K562 (cell line): ENCODE measurements at regions not wholly inside any gene's neighbourhood (a gene's known extent, or its start where the extent isn't known, plus 50 kb on each side); places are given as distances from the start of the nearest gene placed in this dataset.

Experiments
- ATAC-seq: fragments of 200-7000 bp; cut with Tn5 transposase; 3 replicates; pipeline ENCODE4 v1.9.1; 2020; ENCODE audit warnings: moderate library complexity
- BruUV-seq: library from RNA; stranded (reverse); fragments of 400-500 nt; replicated peaks from 2 replicates; lab custom pipeline; 2021; lab: Mats Ljungman, UMichigan
- CTCF ChIA-PET: fragments of 300-600 bp; formaldehyde crosslinking; extraction: SDS; loops from one replicate; lab custom pipeline; 2021; ENCODE audit warnings: low intra/inter-chr PET ratio; lab: Yijun Ruan, JAX
- POLR2A ChIA-PET: fragments of 300-600, 350-650 bp; sonication (Branson Sonifier 250); formaldehyde crosslinking; extraction: SDS; loops from one replicate; lab custom pipeline; 2021; ENCODE audit warnings: antibody characterized with exemption, inconsistent platforms; lab: Yijun Ruan, JAX
- DNase-seq, 4 experiments: peaks; one replicate each; pipeline versions ENCODE4 v3.0.0 to v3.0.0-alpha.2; 2011 to 2018; ENCODE audit warnings: low spot score in 3 of 4, mixed read lengths in 3 of 4; ENCODE audit errors: extremely low read depth in 1 of 4
- FAIRE-seq: peaks from 2 replicates; lab custom pipeline; 2011; peaks lifted over from hg19 to GRCh38; lab: Jason Lieb, UNC
- H2AFZ ChIP-seq: 2 replicates; pipeline ENCODE4 v1.6.0; 2011; ENCODE audit warnings: low read depth, low read length, control low read depth, inconsistent platforms
- H3K27ac ChIP-seq: fragments of 200-600 bp; 3 replicates; pipeline ENCODE4 v1.8.0; 2011; ENCODE audit warnings: low read depth, mild to moderate bottlenecking, control low read depth, inconsistent platforms, low read length, moderate library complexity, mixed read lengths; ENCODE audit errors: extremely low read depth
- H3K27me3 ChIP-seq, 2 experiments: fragments of 300-600 bp in 1 of 2; 2 replicates in 1 of 2; 3 replicates in 1 of 2; pipeline versions ENCODE4 v1.6.0 to v1.8.0; 2011; ENCODE audit warnings: inconsistent platforms in 2 of 2, low read length in 2 of 2, mild to moderate bottlenecking in 1 of 2, mixed read lengths in 1 of 2, moderate library complexity in 1 of 2; ENCODE audit not compliant: control insufficient read depth in 2 of 2, insufficient read depth in 2 of 2
- H3K36me3 ChIP-seq: fragments of 300-600 bp; 3 replicates; pipeline ENCODE4 v1.8.0; 2011; ENCODE audit warnings: mild to moderate bottlenecking, low read length, inconsistent platforms; ENCODE audit not compliant: control insufficient read depth, insufficient read depth
- H3K4me1 ChIP-seq, 2 experiments: fragments of 200-600 bp in 1 of 2; replicated peaks in 1 of 2; 2 replicates in 1 of 2; 3 replicates in 1 of 2; pipeline versions ENCODE4 v1.5.1 to v1.8.0; 2011; ENCODE audit warnings: inconsistent platforms in 2 of 2, low read length in 2 of 2, mild to moderate bottlenecking in 1 of 2, mixed read lengths in 1 of 2, moderate library complexity in 1 of 2; ENCODE audit not compliant: control insufficient read depth in 2 of 2, insufficient read depth in 2 of 2
- H3K4me2 ChIP-seq: 2 replicates; pipeline ENCODE4 v1.6.1; 2011; ENCODE audit warnings: low read length, control low read depth, inconsistent platforms, mixed read lengths; ENCODE audit not compliant: insufficient read depth
- H3K4me3 ChIP-seq: fragments of 200-600 bp; sonication (generic), shearing (Covaris generic); 2 replicates; pipeline ENCODE4 v1.5.1; 2016; ENCODE audit warnings: control low read depth, inconsistent platforms
- H3K79me2 ChIP-seq: fragments of 200-600 bp; 3 replicates; pipeline ENCODE4 v1.8.0; 2011; ENCODE audit warnings: low read length, inconsistent platforms; ENCODE audit not compliant: control insufficient read depth, insufficient read depth
- H3K9ac ChIP-seq, 2 experiments: 2 replicates each; pipeline versions ENCODE4 v1.6.0 to v1.6.1; 2011; ENCODE audit warnings: low read depth in 2 of 2, low read length in 2 of 2, control low read depth in 1 of 2, inconsistent platforms in 1 of 2, mild to moderate bottlenecking in 1 of 2, mixed read lengths in 1 of 2; ENCODE audit not compliant: insufficient read depth in 1 of 2
- H3K9me1 ChIP-seq: one replicate; pipeline ENCODE4 v1.6.0; 2011; ENCODE audit warnings: inconsistent platforms, mild to moderate bottlenecking, low read length, moderate library complexity; ENCODE audit not compliant: control insufficient read depth, insufficient read depth
- H3K9me3 ChIP-seq: replicated peaks from 2 replicates; pipeline ENCODE4 v1.5.1; 2011; ENCODE audit warnings: low read depth, low read length, inconsistent platforms; ENCODE audit not compliant: control insufficient read depth, insufficient read depth
- H4K20me1 ChIP-seq: replicated peaks from 2 replicates; pipeline ENCODE4 v1.6.1; 2011; ENCODE audit warnings: low read length, inconsistent platforms, mixed read lengths; ENCODE audit not compliant: control insufficient read depth, insufficient read depth
- E2F5 ChIP-seq: sonication (generic); formaldehyde crosslinking; IDR thresholded peaks from 2 replicates; pipeline ENCODE4 v1.8.0; 2022; ENCODE audit warnings: mild to moderate bottlenecking, missing genetic modification reagents
- EGR1 ChIP-seq: fragments of 450-650 bp; conservative IDR thresholded peaks from 2 replicates; pipeline ENCODE4 v1.6.1; 2017; ENCODE audit warnings: mild to moderate bottlenecking
- MCM7 ChIP-seq, 2 experiments: fragments of 450-650 bp; IDR thresholded peaks; 2 replicates each; pipeline ENCODE4 v1.6.1; 2016 to 2018
- PCBP1 ChIP-seq: fragments of 200-400 bp; formaldehyde crosslinking; IDR thresholded peaks from 2 replicates; pipeline ENCODE4 v1.6.1; 2018; ENCODE audit warnings: mild to moderate bottlenecking, low read depth, low read length; ENCODE audit not compliant: poor library complexity, severe bottlenecking
- ZNF165 ChIP-seq: fragments of 250-450 bp; sonication (Bioruptor Pico); IDR thresholded peaks from 2 replicates; pipeline ENCODE4 v1.4.0; 2020; ENCODE audit warnings: borderline replicate concordance
- ZNF232 ChIP-seq: sonication (generic); formaldehyde crosslinking; IDR thresholded peaks from 2 replicates; pipeline ENCODE4 v1.8.0; 2022; ENCODE audit warnings: mild to moderate bottlenecking, missing genetic modification reagents
- ZNF263 ChIP-seq: sonication (generic); formaldehyde crosslinking; IDR thresholded peaks from 2 replicates; pipeline ENCODE4 v1.8.0; 2022; ENCODE audit warnings: mild to moderate bottlenecking, missing genetic modification reagents, borderline replicate concordance
- WGBS: fragments of 100-300 bp; shearing (Covaris generic); methylation state at CpG from one replicate; pipeline ENCODE4 v1.1.6; 2016; ENCODE audit warnings: low coverage, mixed read lengths; ENCODE audit not compliant: insufficient coverage; ENCODE audit errors: missing lambda C conversion rate; 5-methylcytosine and 5-hydroxymethylcytosine counted together
- in situ Hi-C: fragments of 300-500 bp; cut with MboI; formaldehyde crosslinking; loops from 4 replicates; pipeline ENCODE4 v1.15.0; 2018; ENCODE audit warnings: inconsistent platforms, mixed read lengths
- intact Hi-C: fragments of 100-400 bp; cut with micrococcal nuclease; formaldehyde crosslinking; loops from 2 replicates; pipeline ENCODE4 v1.14.2; 2022

- Histone ChIP-seq H3K4me2 (no peak overlapping the region), H3K79me2 (no peaks in the 10 kb centered on the region), H3K27ac (no peak overlapping the region), H3K4me3 (no peak overlapping the region), H4K20me1 (peaks cover 2% of the 10 kb centered on the region; the same call in 1 of the 2 replicates)
- 0% methylated on average over 3 of the region's 3 CpGs for WGBS
- intact Hi-C loops = no loop called here
- no peak for ATAC-seq
- no TSS peak for BruUV-seq
- in situ Hi-C loops = no loop called here
- CTCF ChIA-PET = no interaction called here
- FAIRE-seq = no peak
- TF ChIP-seq PCBP1 = no peak
- TF ChIP-seq ZNF263 (CRISPR knock-in tag) = no peak
- TF ChIP-seq E2F5 (CRISPR knock-in tag) = no peak
- TF ChIP-seq, all 486 proteins: peak for 0
- Histone ChIP-seq H3K27me3 (peaks cover 11 to 45% of the 10 kb centered on the region in 2 experiments; a peak in 4 of 5 replicates), H3K9me3 (no peaks in the 10 kb centered on the region), H2AFZ (no peak overlapping the region), H3K4me1 (no peaks in the 10 kb centered on the region), H3K36me3 (no peaks in the 10 kb centered on the region), H3K9me1 (no peaks in the 10 kb centered on the region), H3K9ac (no peak overlapping the region)
- DNase-seq = no peak
- POLR2A ChIA-PET = interaction anchor here (1.2 kb wide), 1 partner anchor 40 kb away, joined by 3 read pairs; no protein-coding TSS in a partner anchor
These were observed 213.3 kb upstream of the GALNT2 start for GRCh38 chr1:229853751-229854150.

- POLR2A ChIA-PET = interaction anchor here (0.9 kb wide), 1 partner anchor 24 kb away, joined by 3 read pairs; no protein-coding TSS in a partner anchor
- Histone ChIP-seq H4K20me1 (no peaks in the 10 kb centered on the region; the same call in 1 of the 2 replicates), H3K79me2 (no peaks in the 10 kb centered on the region), H3K9me3 (no peaks in the 10 kb centered on the region), H3K27ac (no peak overlapping the region), H3K4me2 (no peak overlapping the region), H3K27me3 (peaks cover 18 to 52% of the 10 kb centered on the region in 2 experiments; a peak in 4 of 5 replicates), H3K36me3 (no peaks in the 10 kb centered on the region), H3K4me1 (no peaks in the 10 kb centered on the region), H3K4me3 (no peak overlapping the region), H3K9me1 (no peaks in the 10 kb centered on the region), H2AFZ (no peak overlapping the region), H3K9ac (no peak overlapping the region)
- no peak for DNase-seq
- WGBS = 0% methylated on average over 1 of the region's 1 CpG
- TF ChIP-seq MCM7 (IDR thresholded peaks at IDR 0.05) (no peak), EGR1 (no peak), ZNF165 (CRISPR knock-in tag) (no peak), ZNF232 (CRISPR knock-in tag) (no peak)
- BruUV-seq = no TSS peak
- FAIRE-seq = no peak
- in situ Hi-C loops = no loop called here
- CTCF ChIA-PET = no interaction called here
- ATAC-seq = no peak
- intact Hi-C loops = no loop called here
These were observed 212.4 kb upstream of the GALNT2 start for GRCh38 chr1:229854620-229855019.
